Right lung (tissue), 2 donors: ENCODE measurements at regions not wholly inside any gene's neighbourhood (a gene's known extent, or its start where the extent isn't known, plus 50 kb on each side); places are given as distances from the start of the nearest gene placed in this dataset.

Experiments
- DNase-seq, 2 donors: peaks; one replicate each; pipeline ENCODE4 v3.0.0-alpha.2; 2013

GRCh38 chr1:90201467-90202358, 206.8 kb downstream of the ZNF326 start:
- DNase-seq, result no peak

- DNase-seq, result no peak
Observed at GRCh38 chr1:90200646-90201205, 205.8 kb downstream of the ZNF326 start.

GRCh38 chr1:90198616-90199332, 203.9 kb downstream of the ZNF326 start:
- DNase-seq, result no peak

GRCh38 chr1:90193116-90193515, 198.2 kb downstream of the ZNF326 start:
- no peak for DNase-seq

- DNase-seq, result no peak
Observed at GRCh38 chr1:90192408-90192807, 197.5 kb downstream of the ZNF326 start.

GRCh38 chr1:90190523-90190922, 195.6 kb downstream of the ZNF326 start:
- no peak for DNase-seq

- no peak for DNase-seq
Observed at GRCh38 chr1:90189889-90190288, 195.0 kb downstream of the ZNF326 start.

GRCh38 chr1:90187323-90187585, 192.3 kb downstream of the ZNF326 start:
- no peak for DNase-seq

- no peak for DNase-seq
Observed at GRCh38 chr1:90186506-90187322, 191.8 kb downstream of the ZNF326 start.

- no peak for DNase-seq
Observed at GRCh38 chr1:90176530-90176929, 181.6 kb downstream of the ZNF326 start.

- DNase-seq, result no peak
Observed at GRCh38 chr1:90175490-90176167, 180.7 kb downstream of the ZNF326 start.

- no peak for DNase-seq
Observed at GRCh38 chr1:90174246-90174645, 179.3 kb downstream of the ZNF326 start.

GRCh38 chr1:90162216-90162615, 167.3 kb downstream of the ZNF326 start:
- DNase-seq, result no peak

- no peak for DNase-seq
Observed at GRCh38 chr1:90161625-90162024, 166.7 kb downstream of the ZNF326 start.

- no peak for DNase-seq
Observed at GRCh38 chr1:90155721-90156487, 161.0 kb downstream of the ZNF326 start.

- DNase-seq, result no peak
Observed at GRCh38 chr1:90154711-90155110, 159.8 kb downstream of the ZNF326 start.

GRCh38 chr1:90149101-90149500, 154.2 kb downstream of the ZNF326 start:
- DNase-seq, result no peak

- DNase-seq, result no peak
Observed at GRCh38 chr1:90147093-90147492, 152.2 kb downstream of the ZNF326 start.

- no peak for DNase-seq
Observed at GRCh38 chr1:90144820-90145219, 149.9 kb downstream of the ZNF326 start.

- DNase-seq, result no peak
Observed at GRCh38 chr1:90143591-90143990, 148.7 kb downstream of the ZNF326 start.

- DNase-seq, result no peak
Observed at GRCh38 chr1:90142697-90143096, 147.8 kb downstream of the ZNF326 start.
